GM21619 (cell line): ENCODE measurements at regions not wholly inside any gene's neighbourhood (a gene's known extent, or its start where the extent isn't known, plus 50 kb on each side); places are given as distances from the start of the nearest gene placed in this dataset.
"Not testable (repeated sequence)": the region's sequence is repeated elsewhere in the genome, so short reads cannot be mapped to it uniquely, and the experiment has no call there.

Source experiments
- ATAC-seq: cut with Tn5 transposase; IDR thresholded peaks from one replicate; pipeline ENCODE4 v1.9.1; 2021; ENCODE audit not compliant: unreplicated experiment

- no peak for ATAC-seq
These were observed 75.1 kb downstream of the HAUS1 start for GRCh38 chr18:46179306-46179705.

GRCh38 chr18:46182633-46183358, 78.6 kb downstream of the HAUS1 start:
- ATAC-seq, result no peak

- ATAC-seq, result not testable (repeated sequence)
These were observed 80.1 kb downstream of the HAUS1 start for GRCh38 chr18:46184296-46184695.

GRCh38 chr18:46184727-46185126, 80.5 kb downstream of the HAUS1 start:
- no peak for ATAC-seq

GRCh38 chr18:46190667-46191066, 86.5 kb downstream of the HAUS1 start:
- ATAC-seq, result no peak

- no peak for ATAC-seq
These were observed 92.5 kb downstream of the HAUS1 start for GRCh38 chr18:46196627-46197243.

- ATAC-seq, result no peak
These were observed 95.4 kb downstream of the HAUS1 start for GRCh38 chr18:46199515-46200147.

- ATAC-seq, result not testable (repeated sequence)
These were observed 96.2 kb downstream of the HAUS1 start for GRCh38 chr18:46200178-46201055.

GRCh38 chr18:46204143-46204542, 100.0 kb downstream of the HAUS1 start:
- no peak for ATAC-seq

GRCh38 chr18:46207985-46208384, 103.8 kb downstream of the HAUS1 start:
- no peak for ATAC-seq

- no peak for ATAC-seq
These were observed 105.0 kb downstream of the HAUS1 start for GRCh38 chr18:46209161-46209560.

- ATAC-seq, result no peak
These were observed 107.6 kb downstream of the HAUS1 start for GRCh38 chr18:46211816-46212215.

- no peak for ATAC-seq
These were observed 108.2 kb downstream of the HAUS1 start for GRCh38 chr18:46212398-46212797.

- no peak for ATAC-seq
These were observed 109.1 kb downstream of the HAUS1 start for GRCh38 chr18:46213295-46213694.

- ATAC-seq, result no peak
These were observed 110.2 kb downstream of the HAUS1 start for GRCh38 chr18:46214435-46214834.

- ATAC-seq, result no peak
These were observed 111.9 kb downstream of the HAUS1 start for GRCh38 chr18:46215902-46216723.

GRCh38 chr18:46220116-46220515, 115.9 kb downstream of the HAUS1 start:
- no peak for ATAC-seq

GRCh38 chr18:46222093-46222492, 117.9 kb downstream of the HAUS1 start:
- no peak for ATAC-seq

- ATAC-seq, result no peak
These were observed 118.7 kb downstream of the HAUS1 start for GRCh38 chr18:46222710-46223360.
